Thoracic aorta (tissue), 2 donors: ENCODE measurements at regions not wholly inside any gene's neighbourhood (a gene's known extent, or its start where the extent isn't known, plus 50 kb on each side); places are given as distances from the start of the nearest gene placed in this dataset.

Source experiments
- ATAC-seq: fragments of 150-250 bp; one replicate; pipeline ENCODE4 v1.8.0; 2017; ENCODE audit warnings: low read depth; ENCODE audit not compliant: insufficient number of reproducible peaks, low FRiP score
- DNase-seq: peaks from one replicate; pipeline ENCODE4 v3.0.0-alpha.2; 2020; ENCODE audit warnings: low spot score
- H3K27ac ChIP-seq, 2 donors: fragments of 200-600 bp; sonication (generic); 1 replicate in 1 of 2; 2 replicates in 1 of 2; pipeline ENCODE4 v1.5.1; 2016; ENCODE audit warnings: mild to moderate bottlenecking in 2 of 2, moderate library complexity in 2 of 2
- H3K27me3 ChIP-seq: fragments of 200-600 bp; sonication (generic); replicated peaks from 2 replicates; pipeline ENCODE4 v1.6.0; 2016; ENCODE audit warnings: mild to moderate bottlenecking; ENCODE audit not compliant: insufficient read depth
- H3K36me3 ChIP-seq: fragments of 200-600 bp; sonication (generic); one replicate; pipeline ENCODE4 v1.5.1; 2016
- H3K4me1 ChIP-seq, 2 donors: fragments of 200-600 bp; sonication (generic); 1 replicate in 1 of 2; 2 replicates in 1 of 2; pipeline versions ENCODE4 v1.5.1 to v1.6.0; 2016; ENCODE audit warnings: low read depth in 2 of 2, mild to moderate bottlenecking in 1 of 2; ENCODE audit not compliant: control insufficient read depth in 1 of 2
- H3K4me3 ChIP-seq: fragments of 200-600 bp; sonication (generic); 2 replicates; pipeline ENCODE4 v1.5.1; 2016; ENCODE audit warnings: mild to moderate bottlenecking
- H3K9me3 ChIP-seq: fragments of 200-600 bp; sonication (generic); 2 replicates; pipeline ENCODE4 v1.5.1; 2016
- TF ChIP-seq, protein P1 (sequence below): fragments of 200-600 bp; sonication (generic); IDR thresholded peaks from one replicate; pipeline ENCODE4 v1.5.1; 2019; ENCODE audit warnings: antibody characterized with exemption

- H3K9me3 ChIP-seq, result peaks cover 6% of the 10 kb centered on the region
- H3K4me1 ChIP-seq, result no peaks in the 10 kb centered on the region
- H3K27ac ChIP-seq, result no peak overlapping the region
- no peaks in the 10 kb centered on the region for H3K36me3 ChIP-seq
- no peak for DNase-seq
- TF ChIP-seq, protein P1, sequence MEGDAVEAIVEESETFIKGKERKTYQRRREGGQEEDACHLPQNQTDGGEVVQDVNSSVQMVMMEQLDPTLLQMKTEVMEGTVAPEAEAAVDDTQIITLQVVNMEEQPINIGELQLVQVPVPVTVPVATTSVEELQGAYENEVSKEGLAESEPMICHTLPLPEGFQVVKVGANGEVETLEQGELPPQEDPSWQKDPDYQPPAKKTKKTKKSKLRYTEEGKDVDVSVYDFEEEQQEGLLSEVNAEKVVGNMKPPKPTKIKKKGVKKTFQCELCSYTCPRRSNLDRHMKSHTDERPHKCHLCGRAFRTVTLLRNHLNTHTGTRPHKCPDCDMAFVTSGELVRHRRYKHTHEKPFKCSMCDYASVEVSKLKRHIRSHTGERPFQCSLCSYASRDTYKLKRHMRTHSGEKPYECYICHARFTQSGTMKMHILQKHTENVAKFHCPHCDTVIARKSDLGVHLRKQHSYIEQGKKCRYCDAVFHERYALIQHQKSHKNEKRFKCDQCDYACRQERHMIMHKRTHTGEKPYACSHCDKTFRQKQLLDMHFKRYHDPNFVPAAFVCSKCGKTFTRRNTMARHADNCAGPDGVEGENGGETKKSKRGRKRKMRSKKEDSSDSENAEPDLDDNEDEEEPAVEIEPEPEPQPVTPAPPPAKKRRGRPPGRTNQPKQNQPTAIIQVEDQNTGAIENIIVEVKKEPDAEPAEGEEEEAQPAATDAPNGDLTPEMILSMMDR, result no peak
- H3K27me3 ChIP-seq, result no peaks in the 10 kb centered on the region
- no peak for ATAC-seq
- H3K4me3 ChIP-seq, result no peak overlapping the region
These were observed 205.1 kb upstream of the DPP10 start for GRCh38 chr2:114237331-114237730.

- Histone ChIP-seq H3K27ac (no peak overlapping the region), H3K36me3 (no peaks in the 10 kb centered on the region), H3K9me3 (peaks cover 6% of the 10 kb centered on the region), H3K4me1 (no peaks in the 10 kb centered on the region), H3K4me3 (no peak overlapping the region), H3K27me3 (no peaks in the 10 kb centered on the region)
- DNase-seq (no peak), ATAC-seq (no peak)
- TF ChIP-seq, protein P1, result no peak
These were observed 203.4 kb upstream of the DPP10 start for GRCh38 chr2:114238910-114239559.

DNA sequence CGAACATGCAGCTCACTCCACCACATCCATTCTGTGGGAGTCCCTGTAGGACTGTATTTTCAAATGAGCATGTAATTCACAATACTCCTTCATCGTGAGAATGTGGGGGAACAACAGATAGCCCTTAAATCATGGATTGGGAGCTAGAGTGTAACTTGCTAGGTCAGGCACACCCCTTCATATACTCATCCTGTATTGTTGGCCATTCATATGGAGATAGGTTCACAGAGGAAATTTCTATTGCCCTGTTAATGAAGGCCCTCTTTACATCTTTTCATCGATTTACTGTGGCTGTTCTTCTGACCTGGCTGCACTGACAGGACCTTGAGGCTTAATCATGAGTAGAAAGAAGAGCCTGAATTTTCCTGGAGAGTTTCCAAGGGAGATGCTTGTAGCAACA, 193.8 kb upstream of the DPP10 start:
- no peaks in the 10 kb centered on the region for H3K27me3 ChIP-seq
- H3K36me3 ChIP-seq, result no peaks in the 10 kb centered on the region
- no peak for DNase-seq
- no peak overlapping the region for H3K27ac ChIP-seq
- no peaks in the 10 kb centered on the region for H3K4me1 ChIP-seq
- H3K9me3 ChIP-seq, result no peaks in the 10 kb centered on the region
- TF ChIP-seq, protein P1, result no peak
- no peak overlapping the region for H3K4me3 ChIP-seq
- ATAC-seq, result no peak

DNA sequence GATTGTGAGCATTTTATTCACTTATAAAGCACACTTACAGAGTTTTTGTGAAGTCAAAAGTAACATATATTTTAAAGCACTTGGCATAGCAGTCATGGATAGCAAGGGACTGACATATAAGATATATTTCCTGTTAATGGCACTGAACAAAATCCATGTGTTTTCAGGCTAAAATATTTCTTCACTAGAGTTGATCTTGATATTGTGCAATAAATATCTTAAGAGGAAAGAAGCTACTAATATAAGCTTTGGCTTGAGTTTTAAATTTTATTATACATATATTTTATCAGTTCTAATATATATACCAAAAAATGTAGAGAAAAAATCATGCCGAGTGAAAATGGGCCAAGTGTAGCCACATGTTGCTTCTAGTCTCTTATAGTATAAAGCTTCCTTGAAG, 189.7 kb upstream of the DPP10 start:
- no peak overlapping the region for H3K4me3 ChIP-seq
- no peaks in the 10 kb centered on the region for H3K9me3 ChIP-seq
- ATAC-seq (no peak), DNase-seq (no peak)
- H3K27me3 ChIP-seq, result no peaks in the 10 kb centered on the region
- TF ChIP-seq, protein P1, result no peak
- no peaks in the 10 kb centered on the region for H3K36me3 ChIP-seq
- no peak overlapping the region for H3K27ac ChIP-seq
- no peaks in the 10 kb centered on the region for H3K4me1 ChIP-seq

DNA sequence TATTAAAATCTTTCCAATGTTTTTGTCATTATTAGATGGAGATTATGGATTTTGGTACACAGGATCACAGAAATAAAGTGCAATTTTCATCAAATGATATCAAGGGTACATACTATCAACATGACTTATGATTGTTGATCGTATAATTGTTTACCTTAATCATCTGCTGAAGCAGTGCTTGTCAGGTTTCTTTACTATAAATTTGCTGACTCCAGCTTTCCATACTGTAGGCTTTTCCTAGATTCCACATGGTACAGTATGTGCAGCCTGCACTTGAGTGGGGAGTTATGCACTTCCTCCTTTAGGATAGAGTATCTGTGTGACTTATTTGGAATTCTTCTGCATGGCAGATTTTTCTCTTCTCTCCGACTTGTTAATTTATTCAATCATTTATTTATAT, 187.6 kb upstream of the DPP10 start:
- no peak for DNase-seq
- Histone ChIP-seq H3K27ac (no peak overlapping the region), H3K4me1 (no peaks in the 10 kb centered on the region), H3K27me3 (no peaks in the 10 kb centered on the region), H3K4me3 (no peak overlapping the region), H3K36me3 (no peaks in the 10 kb centered on the region), H3K9me3 (no peaks in the 10 kb centered on the region)
- TF ChIP-seq, protein P1, result no peak
- ATAC-seq, result no peak
